ENCODE measurements at regions not wholly inside any gene's neighbourhood (a gene's known extent, or its start where the extent isn't known, plus 50 kb on each side); places are given as distances from the start of the nearest gene placed in this dataset.
"Not testable (repeated sequence)": the region's sequence is repeated elsewhere in the genome, so short reads cannot be mapped to it uniquely, and the experiment has no call there.

DNA sequence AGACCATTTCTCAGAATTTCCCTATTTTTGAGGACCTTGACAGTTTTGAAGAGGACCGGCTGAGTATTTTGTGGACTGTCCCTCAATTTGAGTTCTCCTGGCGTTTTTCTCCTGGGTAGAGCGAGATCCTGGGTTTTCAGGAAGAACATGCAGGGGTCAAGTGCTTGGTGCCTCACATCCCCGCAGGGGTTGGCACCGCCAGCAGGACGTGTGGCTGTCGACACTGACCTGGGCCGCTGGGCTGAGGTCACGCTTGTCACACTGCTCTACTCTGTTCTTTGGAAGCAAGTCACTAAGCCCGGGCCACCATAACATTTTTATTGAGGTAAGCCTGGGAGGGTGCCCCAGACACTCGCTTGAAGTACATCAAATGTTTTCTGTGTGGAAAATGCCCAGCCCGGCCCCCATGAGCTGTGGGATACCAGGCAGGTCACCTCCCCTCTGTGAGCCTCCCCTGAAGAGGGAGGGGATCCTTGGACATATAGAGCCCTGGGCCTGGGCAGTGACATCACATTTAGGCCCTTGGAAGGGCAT, 112.0 kb downstream of the NPIPB11 start:
- DNase-seq, result not testable (repeated sequence)

- not testable (repeated sequence) for DNase-seq
These were observed 113.0 kb downstream of the NPIPB11 start for GRCh38 chr16:29293545-29293944.

GRCh38 chr16:29292952-29293471, 113.5 kb downstream of the NPIPB11 start:
- not testable (repeated sequence) for DNase-seq

DNA sequence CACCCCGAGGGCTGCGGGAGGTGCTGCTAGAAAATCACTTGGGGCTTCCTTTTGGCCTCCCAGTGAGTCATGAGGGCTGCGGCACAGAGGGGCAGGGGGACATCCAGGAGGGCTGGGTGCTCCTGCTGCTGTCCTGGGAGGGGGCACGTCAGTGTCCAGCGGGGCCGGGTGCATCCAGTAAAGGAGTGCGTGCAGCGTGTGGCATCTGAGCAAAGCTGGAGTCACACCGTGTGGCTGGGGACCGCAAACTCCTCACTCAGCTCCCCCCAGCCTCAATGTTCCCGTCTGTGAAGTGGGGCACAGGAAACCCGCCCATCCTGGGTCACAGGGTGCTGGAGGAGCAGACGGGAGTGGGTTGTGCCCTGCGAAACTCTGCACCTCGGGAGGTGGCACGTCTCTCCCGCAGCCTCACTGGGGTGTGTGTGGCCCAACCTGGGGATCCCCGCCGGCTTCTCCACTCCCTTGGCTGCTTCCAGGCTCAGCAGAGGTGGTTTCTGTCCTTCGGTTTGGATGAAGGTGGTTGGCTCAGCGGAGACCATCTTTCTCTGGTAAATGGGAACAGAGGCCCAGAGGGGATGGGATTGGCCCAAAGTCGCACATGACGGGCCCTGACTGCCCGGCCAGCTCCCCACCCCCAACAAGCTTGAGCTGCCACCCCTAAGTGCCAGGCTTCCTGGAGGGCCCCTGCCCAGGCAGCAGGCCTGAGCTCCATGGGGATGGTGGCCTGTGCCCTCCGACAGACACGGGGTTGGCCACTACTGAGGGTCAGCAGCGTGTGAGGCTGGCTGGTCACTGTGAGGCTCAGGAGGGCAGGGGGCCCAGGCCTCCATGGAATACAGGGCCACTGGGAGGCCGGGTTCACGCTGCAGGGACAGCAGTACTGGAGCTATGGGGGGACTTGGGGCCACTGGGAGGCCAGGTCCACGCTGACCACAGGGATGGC, 114.9 kb downstream of the NPIPB11 start:
- DNase-seq, result peak; percentile 41

GRCh38 chr16:29290631-29291247, 115.8 kb downstream of the NPIPB11 start:
- peak; percentile 57 for DNase-seq

GRCh38 chr16:29289516-29290239, 116.8 kb downstream of the NPIPB11 start:
- not testable (repeated sequence) for DNase-seq

- DNase-seq, result not testable (repeated sequence)
These were observed 117.6 kb downstream of the NPIPB11 start for GRCh38 chr16:29288711-29289474.

GRCh38 chr16:29287871-29288535, 118.5 kb downstream of the NPIPB11 start:
- DNase-seq, result not testable (repeated sequence)

- DNase-seq, result not testable (repeated sequence)
These were observed 119.3 kb downstream of the NPIPB11 start for GRCh38 chr16:29287246-29287645.

- DNase-seq, result not testable (repeated sequence)
These were observed 119.7 kb downstream of the NPIPB11 start for GRCh38 chr16:29286796-29287195.

GRCh38 chr16:29286161-29286560, 120.3 kb downstream of the NPIPB11 start:
- not testable (repeated sequence) for DNase-seq

GRCh38 chr16:29285151-29285885, 121.2 kb downstream of the NPIPB11 start:
- not testable (repeated sequence) for DNase-seq

GRCh38 chr16:29284723-29285122, 121.8 kb downstream of the NPIPB11 start:
- DNase-seq, result not testable (repeated sequence)

DNA sequence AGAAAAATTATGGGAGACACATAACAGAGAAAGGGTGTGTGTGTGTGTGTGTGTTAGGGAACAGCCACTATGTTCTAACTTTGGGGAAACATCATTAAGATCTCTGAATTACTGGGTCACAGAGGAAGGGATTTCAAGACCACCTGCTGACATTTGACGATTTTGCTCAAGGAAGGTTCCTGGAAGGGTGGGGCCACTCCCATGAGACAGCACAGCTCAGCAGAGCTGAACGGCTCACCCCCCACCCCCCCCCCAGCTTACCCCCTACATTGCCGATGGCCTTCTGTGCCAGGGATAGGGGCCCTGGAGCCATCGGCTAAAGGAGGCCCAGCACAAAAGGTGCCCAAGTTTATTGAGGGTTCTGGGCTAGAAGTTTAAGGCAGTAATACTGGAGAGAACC, 122.4 kb downstream of the NPIPB11 start:
- DNase-seq, result not testable (repeated sequence)

DNA sequence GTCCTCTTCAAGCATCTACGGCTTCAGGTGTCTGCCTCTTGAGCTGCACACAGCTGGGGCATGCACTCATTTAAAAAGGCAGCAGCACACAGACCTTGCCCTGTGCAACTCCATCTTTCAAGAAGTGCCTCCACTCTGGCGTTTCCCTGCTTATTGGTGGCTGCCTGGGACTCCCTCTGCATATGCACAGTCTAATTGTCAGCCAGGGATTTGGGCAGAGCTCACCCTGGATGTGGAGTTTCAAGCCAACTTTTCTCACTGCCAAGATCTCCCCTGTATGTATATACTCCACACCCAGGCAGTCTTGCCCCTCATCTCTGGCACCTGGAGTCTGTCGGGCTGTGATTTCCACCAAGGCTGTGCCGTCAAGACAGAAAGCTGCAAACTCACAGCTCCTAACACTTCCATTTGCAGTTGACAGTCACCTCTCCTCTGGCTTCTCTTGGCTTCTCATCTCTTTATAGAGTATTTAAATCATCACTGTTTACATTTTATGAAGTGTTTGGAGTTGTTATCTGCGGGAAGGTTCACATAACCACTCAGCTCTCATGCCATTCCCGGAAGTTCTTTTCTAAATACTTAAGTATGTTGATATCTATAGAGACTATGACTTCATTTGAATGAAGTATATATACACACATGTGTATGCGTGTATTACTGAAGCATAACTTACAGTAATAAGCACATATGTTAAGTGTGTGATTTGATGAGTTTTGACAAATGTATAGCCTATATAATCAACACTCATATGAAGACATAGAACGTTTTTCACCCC, 128.2 kb downstream of the NPIPB11 start:
- not testable (repeated sequence) for DNase-seq

- not testable (repeated sequence) for DNase-seq
These were observed 130.1 kb downstream of the NPIPB11 start for GRCh38 chr16:29276446-29276845.

DNA sequence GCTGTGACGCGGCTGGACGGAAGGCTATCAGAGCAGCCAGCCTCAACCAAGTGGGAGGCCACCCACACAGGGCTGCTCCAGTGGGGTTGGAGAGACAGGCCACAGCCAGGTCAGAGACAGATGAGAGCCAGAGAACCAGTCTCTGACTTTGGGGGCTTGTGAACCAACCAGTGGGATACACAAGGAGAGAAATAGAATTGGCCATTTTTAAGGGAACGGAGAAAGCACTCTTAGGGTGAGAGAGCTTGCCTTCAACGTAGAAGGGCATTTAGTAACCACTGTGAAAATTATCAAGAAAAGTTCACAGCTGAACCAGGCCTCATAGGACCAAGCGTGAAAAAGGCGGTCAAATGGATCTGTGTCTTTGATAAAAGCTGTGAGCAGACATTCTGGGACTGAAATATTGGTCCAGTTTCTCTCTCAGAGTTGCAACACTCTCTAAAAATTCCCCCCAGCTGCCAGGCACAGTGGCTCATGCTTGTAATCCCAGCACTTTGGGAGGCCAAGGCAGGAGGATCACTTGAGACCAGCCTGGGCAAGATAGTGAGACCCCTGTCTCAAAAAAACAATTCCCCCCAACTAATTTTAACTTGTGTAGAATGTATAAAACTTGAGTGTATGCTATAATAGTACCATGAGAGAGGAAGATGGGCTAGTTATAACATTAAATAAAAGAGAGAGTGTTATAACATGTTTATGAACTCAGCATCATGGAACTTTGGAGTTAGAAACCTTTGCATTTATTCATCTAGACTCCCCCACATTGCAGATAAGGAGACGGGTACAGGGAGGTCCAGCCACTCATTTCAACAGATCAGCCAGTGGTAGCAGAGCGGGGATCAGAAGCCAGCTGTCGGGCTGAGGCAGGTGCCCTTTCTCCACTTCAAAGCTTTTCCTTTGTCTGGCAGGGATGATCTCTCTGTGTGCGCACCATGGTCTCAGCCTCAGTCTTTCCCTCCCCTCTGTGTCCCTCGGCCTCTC, 132.2 kb downstream of the NPIPB11 start:
- DNase-seq, result not testable (repeated sequence)
